T1000 (cell line): ENCODE measurements at regions not wholly inside any gene's neighbourhood (a gene's known extent, or its start where the extent isn't known, plus 50 kb on each side); places are given as distances from the start of the nearest gene placed in this dataset.
"Not testable (repeated sequence)": the region's sequence is repeated elsewhere in the genome, so short reads cannot be mapped to it uniquely, and the experiment has no call there.

Experiments used
- DNase-seq: peaks from one replicate; lab custom pipeline; 2025; ENCODE audit warnings: mixed read lengths; lab: John Stamatoyannopoulos, UW

GRCh38 chr14:106757444-106757843 is 1231.1 kb downstream of the TMEM121 start:
- DNase-seq, result not testable (repeated sequence)

DNA sequence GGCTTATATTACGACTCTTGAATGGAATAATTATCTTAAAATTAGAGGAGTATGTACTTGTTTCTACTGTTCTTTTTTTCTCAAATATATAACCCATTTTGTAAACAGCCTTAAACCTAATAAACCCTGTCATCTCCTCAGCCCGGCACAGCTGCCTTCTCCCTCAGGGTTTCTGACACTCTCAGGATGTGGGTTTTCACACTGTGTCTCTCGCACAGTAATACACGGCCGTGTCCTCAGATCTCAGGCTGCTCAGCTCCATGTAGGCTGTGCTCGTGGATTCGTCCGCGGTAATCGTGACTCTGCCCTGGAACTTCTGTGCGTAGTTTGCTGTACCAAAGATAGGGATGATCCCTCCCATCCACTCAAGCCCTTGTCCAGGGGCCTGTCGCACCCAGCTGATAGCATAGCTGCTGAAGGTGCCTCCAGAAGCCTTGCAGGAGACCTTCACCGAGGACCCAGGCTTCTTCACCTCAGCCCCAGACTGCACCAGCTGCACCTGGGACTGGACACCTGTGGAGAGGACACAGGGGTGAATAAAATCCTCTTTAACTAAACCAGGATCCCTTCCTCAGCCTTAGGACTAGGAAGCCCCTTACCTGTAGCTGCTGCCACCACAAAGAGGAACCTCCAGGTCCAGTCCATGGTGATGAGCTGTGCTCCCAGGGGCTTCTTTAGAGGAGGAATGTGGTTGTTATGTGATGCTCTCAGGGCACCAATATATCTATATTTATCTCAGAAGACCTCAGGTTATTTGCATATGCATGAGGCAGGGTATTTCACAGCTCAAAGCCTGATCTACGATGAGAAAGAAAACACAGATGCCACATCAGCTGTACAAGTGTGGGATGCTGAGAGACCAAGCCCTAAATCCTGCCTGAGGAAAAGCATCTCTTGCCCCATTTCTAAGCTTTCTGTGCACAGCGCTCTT is 1235.8 kb downstream of the TMEM121 start:
- DNase-seq, result not testable (repeated sequence)

- not testable (repeated sequence) for DNase-seq
Observed at GRCh38 chr14:106764968-106765369, 1238.6 kb downstream of the TMEM121 start.

- no peak for DNase-seq
Observed at GRCh38 chr14:106766145-106766544, 1239.8 kb downstream of the TMEM121 start.

DNA sequence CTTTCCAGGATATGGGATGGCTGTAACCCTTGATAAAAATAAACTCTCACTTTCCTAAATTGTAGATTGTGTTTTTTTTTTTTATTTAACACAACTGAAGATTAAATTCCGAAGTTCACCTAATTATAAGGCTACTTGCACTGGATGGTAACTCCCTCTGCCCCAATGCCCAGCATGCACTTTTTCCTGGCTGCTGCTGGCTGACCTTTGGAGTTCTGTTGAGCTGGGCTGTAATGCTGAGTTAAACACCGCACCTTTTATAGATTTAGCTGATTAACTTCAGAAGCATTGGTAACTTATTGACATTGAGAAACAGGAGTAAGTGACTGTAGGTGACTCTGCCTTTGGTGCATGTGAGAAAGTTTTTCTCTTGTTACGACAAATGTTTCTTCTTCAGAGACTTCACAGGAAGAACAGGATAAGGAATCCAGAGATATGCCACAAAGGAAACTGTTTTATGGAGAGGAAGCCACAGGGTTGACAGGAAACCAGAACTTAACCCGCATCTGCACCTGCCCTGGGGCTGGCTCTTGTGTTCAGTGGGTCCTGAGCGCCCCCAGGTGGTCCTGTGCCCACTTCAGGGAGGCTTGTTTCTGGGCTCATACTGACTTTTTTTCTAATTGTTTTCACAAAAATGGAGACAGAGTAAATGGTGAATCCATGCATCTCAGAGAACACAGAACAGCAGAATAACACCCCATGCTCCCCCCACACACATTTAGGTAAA is 1240.3 kb downstream of the TMEM121 start:
- DNase-seq, result not testable (repeated sequence)

- DNase-seq, result not testable (repeated sequence)
Observed at GRCh38 chr14:106768230-106768629, 1241.8 kb downstream of the TMEM121 start.

GRCh38 chr14:106768972-106769700 is 1242.8 kb downstream of the TMEM121 start:
- not testable (repeated sequence) for DNase-seq

DNA sequence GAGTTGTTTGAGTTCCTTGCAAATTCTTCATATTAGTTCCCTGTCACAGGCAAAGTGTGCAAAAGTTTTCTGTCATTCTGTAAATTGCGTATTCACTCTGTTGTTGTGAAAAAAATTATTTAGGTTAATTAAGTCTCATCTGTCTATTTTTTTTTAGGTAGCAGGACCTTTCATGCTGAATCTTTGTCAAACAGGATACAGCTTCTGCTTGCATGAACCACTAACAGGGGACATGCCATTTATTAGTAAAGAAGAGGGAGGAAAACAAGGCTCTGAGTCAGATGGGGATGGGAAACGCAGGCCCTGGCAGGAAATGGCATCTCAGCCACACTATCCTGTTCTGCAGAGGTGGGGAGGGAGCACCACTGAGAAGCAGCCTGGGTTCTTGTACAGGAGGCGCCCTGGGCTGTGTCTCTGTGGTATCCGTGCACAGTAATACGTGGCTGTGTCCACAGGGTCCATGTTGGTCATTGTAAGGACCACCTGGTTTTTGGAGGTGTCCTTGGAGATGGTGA is 1243.8 kb downstream of the TMEM121 start:
- not testable (repeated sequence) for DNase-seq

- DNase-seq, result not testable (repeated sequence)
Observed at GRCh38 chr14:106774889-106775480, 1248.6 kb downstream of the TMEM121 start.

- no peak for DNase-seq
Observed at GRCh38 chr14:106776395-106776983, 1250.1 kb downstream of the TMEM121 start.

GRCh38 chr14:106778986-106779385 is 1252.6 kb downstream of the TMEM121 start:
- DNase-seq, result no peak

- no peak for DNase-seq
Observed at GRCh38 chr14:106786697-106787096, 1260.3 kb downstream of the TMEM121 start.

DNA sequence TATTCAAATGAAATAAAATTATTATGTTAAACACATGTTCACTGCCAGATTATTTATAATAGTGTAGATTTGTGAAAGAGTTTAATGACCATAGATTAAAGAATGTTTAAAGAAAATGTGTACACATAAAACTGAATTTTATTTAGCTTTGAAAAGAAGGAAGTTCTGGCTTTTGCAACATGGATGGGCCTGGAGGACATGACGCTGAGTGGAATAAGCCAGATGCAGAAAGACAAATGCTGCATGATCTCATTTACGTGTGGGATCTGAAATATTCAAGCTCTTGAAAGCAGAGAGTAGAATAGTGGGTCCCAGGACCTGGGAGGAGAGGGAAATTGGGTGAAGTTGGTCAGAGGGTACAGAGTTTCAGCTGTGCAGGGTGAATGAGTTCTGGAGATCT is 1261.2 kb downstream of the TMEM121 start:
- no peak for DNase-seq

DNA sequence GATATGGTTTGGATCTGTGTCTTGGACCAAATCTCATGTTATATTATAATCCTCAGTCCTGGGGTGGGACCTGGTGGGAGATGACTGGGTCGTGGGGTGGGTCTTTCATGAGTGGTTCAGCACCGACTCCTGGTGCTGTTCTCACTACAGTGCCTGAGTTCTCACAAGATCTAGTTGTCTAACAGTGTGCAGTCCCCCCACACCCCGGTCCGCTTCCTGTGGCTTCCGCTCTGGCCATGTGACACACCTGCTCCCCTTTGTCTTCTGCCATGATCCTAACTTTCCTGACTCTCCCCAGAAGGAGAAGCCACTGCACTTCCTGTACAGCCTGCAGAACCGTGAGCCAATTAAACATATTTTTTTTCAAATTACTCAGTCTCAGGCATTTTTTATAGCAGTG is 1262.2 kb downstream of the TMEM121 start:
- DNase-seq, result no peak

- DNase-seq, result no peak
Observed at GRCh38 chr14:106789318-106789717, 1262.9 kb downstream of the TMEM121 start.

DNA sequence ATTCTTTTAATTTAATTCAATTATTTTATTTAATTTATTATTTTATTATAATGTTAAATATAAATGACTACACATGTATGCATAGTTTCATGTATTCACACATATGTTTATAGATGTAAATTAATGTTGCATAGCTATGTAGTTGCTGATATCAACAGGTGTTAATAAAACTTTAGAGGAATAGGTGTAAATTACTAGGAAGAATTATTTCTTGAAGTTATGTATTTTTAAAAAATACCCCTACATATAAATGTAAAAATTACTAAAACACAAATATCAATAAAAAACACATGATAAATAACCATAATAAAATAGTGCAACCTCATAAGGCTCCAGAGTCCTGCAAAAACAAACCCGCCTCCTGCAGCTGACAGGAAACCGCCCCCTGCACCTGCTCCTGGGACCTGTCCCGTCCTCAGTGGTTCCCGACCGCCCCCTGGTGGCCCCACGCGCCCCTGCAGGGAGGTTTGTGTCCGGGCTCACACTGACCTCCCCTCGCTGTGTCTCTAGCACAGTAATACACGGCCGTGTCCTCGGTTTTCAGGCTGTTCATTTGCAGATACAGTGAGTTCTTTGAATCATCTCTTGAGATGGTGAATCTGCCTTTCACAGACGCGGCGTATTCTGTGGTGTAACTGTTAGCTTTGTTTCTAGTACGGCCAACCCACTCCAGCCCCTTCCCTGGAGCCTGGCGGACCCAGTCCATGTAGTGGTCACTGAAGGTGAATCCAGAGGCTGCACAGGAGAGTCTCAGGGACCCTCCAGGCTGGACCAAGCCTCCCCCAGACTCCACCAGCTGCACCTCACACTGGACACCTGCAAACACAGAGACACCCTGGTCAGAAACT is 1264.0 kb downstream of the TMEM121 start:
- DNase-seq, result no peak

GRCh38 chr14:106792543-106792942 is 1266.2 kb downstream of the TMEM121 start:
- DNase-seq, result no peak

- DNase-seq, result not testable (repeated sequence)
Observed at GRCh38 chr14:106798166-106798565, 1271.8 kb downstream of the TMEM121 start.

GRCh38 chr14:106802413-106803364 is 1276.3 kb downstream of the TMEM121 start:
- no peak for DNase-seq
